ENCODE measurements at regions not wholly inside any gene's neighbourhood (a gene's known extent, or its start where the extent isn't known, plus 50 kb on each side); places are given as distances from the start of the nearest gene placed in this dataset.
"Not testable (repeated sequence)": the region's sequence is repeated elsewhere in the genome, so short reads cannot be mapped to it uniquely, and the experiment has no call there.

DNA sequence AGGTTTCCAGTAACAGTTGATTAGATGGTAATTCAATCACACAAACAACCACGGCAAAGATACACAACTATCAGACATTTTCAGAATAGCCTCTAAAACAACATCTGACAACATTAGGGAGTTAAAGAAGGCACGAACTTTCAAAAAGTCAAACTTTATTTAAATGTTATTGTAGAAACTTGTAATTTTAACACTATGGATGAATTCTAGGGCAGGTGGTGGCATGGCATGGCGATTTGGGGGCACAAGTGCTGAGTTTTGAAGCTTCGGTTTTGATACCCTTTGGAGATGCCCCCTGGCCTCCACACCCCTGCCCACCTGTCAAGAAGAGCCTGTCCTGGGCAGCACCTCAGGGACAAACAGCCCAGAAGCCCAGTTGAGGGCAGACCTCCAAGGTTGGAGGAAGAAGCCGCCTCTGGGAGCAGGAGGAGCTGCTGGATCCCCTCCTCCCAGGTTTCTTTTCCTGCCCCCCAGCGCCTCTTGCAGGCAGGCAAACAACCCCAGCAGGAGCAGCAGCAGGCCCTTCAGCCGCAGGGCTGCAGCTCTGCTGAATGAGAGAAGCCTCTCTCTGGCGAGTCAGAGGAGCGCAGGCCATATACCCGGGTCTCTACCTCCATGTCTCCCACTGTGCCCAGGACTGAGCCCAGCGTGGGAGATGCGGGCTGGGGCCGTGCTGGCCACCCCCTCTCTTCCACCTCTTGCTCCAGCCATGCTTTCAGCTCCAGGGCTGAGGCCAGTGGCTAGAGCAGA, 102.1 kb upstream of the IGLL5 start:
- DNase-seq, result no peak

GRCh38 chr22:22786301-22787115, 101.1 kb upstream of the IGLL5 start:
- DNase-seq, result no peak

DNA sequence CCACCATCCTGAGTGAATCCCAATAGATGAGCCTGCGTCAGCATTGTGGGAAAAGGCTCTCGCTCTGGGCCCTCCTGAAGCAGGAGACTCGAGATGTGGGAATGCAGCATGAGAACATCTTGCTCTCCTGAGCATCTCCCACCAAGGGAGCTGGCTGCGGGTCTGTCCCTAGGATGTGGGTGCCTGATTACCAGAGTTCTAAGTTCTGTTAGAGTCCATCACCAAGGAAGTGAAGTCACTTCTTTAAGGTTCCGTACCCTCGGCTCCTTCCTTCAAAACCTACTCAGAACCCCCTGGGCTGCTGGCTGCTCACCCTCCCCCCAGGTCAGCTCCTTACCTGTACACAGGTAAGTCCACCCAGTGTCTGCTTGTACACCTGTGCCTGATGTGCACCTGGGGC, 100.5 kb upstream of the IGLL5 start:
- DNase-seq, result no peak

- DNase-seq, result peak; percentile 28 to 50 (median 32)
These were observed 99.7 kb upstream of the IGLL5 start for GRCh38 chr22:22787786-22788459.

DNA sequence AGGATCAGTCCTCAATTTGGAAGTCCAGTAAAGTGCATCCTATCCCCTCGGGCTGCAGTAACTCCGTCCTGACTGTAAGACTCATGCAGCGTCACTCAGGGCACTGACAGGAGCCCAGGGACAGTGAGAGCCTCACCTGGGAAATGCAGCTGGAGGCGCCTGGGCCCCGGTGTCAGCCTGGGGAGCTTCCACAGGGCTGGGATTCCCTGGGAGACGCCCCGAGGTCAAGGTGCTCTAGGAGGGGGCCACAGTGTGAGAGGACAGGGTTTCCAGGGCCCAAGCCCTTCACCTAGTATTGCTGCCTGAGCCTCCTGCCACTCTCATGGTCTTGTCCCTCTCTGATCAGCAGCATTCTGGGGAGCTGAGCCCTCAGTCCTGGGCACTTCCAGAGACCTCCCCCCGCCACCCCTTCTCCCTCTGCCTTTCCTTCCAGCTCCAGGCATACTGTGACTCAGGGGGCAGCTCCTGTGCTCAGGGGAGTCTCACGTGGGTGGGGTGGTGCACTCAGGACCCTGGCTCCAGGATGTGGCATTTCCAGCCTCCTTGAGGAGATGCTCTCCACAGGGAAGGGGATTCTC, 99.1 kb upstream of the IGLL5 start:
- DNase-seq, result no peak

DNA sequence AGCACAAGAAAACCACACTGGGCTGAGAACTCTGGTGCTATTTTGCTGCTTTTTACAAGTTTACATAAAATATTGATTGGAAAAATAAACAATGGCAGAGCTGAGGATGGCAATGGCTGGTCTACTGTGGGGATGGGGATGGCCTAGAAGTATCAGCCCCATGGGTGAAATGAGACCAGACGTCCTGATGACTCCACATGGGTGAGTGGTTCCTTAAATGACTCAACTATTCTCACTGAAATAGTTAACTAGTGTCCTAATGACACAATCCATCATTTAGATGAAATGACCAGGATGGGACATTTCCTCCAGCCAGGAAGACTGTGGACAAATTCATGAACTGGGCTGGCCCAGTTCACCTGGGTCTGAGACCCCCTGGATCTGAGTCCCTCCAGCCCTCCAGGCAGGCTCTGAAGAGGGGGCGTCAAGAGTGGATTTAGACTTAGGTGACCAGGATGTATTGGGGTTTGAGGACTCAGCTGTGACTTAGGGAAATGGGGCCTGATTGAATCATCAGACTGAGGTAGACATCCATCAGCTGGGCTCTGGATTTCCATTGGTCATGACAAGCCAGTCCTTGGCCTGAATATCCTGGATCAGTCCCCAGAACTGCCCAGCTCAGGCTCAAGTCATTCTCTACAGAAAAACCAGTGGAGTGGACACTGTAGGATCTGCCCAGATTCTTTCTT, 98.2 kb upstream of the IGLL5 start:
- DNase-seq, result no peak

GRCh38 chr22:22789922-22790845, 97.4 kb upstream of the IGLL5 start:
- no peak for DNase-seq

DNA sequence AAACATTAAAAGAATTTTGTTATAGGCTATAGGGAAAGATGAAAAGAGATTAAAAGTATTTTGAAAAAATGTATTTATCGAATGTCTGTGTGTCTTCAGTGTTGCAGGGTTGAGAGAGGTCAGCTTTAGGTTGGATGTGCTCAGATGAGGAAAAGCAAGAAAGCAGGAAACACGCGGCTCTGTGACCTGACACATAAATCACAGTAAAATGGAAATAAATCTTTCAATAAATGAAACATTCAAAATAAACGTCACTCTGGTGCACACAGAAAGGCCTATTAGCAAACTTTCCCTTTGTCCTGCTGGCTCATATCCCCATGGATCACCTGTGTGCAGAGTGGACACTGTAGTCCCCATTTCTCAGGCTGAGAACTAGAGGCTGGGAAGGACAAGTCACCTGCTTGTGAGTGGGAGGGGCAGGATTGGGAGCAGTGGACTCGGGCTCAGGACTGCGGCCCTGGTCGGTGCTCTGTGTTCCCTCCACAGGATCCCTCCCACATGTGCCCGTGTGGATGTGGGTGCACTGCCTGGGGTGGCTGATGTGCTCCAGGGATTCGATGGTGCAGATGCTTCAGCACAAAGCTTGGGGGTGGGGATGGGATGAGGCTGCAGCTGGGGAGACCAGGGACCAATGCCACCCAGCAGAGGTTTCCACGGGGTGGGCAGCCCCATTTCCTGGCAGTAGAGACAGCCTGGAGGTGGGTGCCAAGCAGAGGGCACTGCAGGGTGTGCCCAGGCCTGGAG, 96.0 kb upstream of the IGLL5 start:
- no peak for DNase-seq

GRCh38 chr22:22792205-22792786, 95.3 kb upstream of the IGLL5 start:
- not testable (repeated sequence) for DNase-seq

GRCh38 chr22:22795639-22796038, 92.0 kb upstream of the IGLL5 start:
- not testable (repeated sequence) for DNase-seq

- DNase-seq, result no peak
These were observed 90.9 kb upstream of the IGLL5 start for GRCh38 chr22:22796724-22797123.

GRCh38 chr22:22798232-22798616, 89.4 kb upstream of the IGLL5 start:
- no peak for DNase-seq

- DNase-seq, result no peak
These were observed 88.9 kb upstream of the IGLL5 start for GRCh38 chr22:22798716-22799115.

- DNase-seq, result no peak
These were observed 88.1 kb upstream of the IGLL5 start for GRCh38 chr22:22799561-22799960.

DNA sequence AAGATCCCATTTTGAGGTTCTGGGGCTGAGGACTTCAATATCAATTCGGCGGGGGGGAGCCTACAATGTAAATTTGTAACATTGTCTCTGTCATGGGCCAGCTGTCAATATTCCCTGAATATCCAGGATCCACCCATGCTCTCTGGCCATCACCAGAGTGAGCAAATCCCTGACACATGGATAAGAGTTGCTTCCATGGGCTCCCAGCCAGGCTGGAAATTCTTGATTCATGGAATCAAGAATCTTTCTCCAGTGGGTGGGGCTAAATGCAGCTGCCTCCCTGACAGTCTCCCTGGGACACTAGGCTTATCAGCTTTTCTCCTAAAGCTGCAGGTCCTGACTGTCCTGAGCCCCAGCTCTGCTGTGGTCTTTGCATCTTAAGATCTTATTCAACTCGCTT, 86.9 kb upstream of the IGLL5 start:
- DNase-seq, result no peak

DNA sequence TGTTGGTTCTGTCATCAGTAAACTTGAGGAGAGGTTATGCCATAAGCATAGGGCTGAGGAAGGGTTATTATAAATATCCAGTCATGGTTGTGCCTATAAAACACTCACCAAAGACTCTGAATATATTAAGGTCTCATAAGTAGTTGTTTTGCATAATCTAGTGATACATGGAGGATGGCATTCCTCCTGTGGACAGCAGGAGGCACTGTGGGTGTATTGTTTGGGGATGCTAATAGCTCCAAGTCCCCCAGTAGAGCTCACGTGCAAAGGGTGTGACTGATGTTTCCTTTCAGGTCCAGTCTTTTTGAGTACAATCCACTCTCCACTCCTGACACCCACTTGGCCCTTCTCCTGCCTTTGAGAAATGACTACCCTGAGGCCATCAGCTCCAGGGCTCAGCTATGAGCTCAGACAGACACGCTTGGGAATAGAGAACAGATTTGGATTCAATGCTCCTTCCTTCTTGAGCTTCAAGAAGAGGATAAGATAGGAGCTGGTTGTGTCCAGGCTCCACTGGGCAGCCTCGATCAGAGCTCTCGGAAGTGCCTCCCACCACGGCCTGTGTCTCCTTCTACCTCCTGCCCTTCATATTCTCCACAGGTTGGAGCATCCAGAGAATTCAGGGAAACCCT, 85.2 kb upstream of the IGLL5 start:
- DNase-seq, result peak in 1 of 4 experiments; percentile 17

- DNase-seq, result no peak
These were observed 84.2 kb upstream of the IGLL5 start for GRCh38 chr22:22803285-22803853.

DNA sequence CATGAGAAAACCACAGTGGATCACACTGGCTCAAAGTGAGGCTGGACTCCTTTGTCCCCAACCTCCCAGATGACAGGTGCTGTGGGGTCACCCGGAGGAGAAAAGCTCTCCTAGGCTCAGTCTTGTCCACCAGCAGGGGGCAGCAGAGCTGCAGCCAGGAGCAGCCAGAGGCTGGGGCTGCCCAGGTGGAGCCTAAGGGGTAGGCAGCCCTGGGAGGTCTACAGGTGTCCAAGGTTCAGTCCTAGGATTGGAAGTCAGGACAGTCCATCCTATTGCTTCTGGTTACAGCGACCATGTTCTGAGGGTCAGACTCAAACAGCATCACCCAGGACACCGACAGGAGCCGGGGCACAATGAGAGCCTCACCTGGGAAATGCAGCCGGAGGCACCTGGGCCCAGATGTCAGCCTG, 77.6 kb upstream of the IGLL5 start:
- peak; percentile 31 to 69 (median 46) for DNase-seq

GRCh38 chr22:22810471-22810870, 77.1 kb upstream of the IGLL5 start:
- DNase-seq, result no peak
